GM12878 (cell line): ENCODE measurements at regions not wholly inside any gene's neighbourhood (a gene's known extent, or its start where the extent isn't known, plus 50 kb on each side); places are given as distances from the start of the nearest gene placed in this dataset.

Experiments
- ATAC-seq: fragments of 200-7000 bp; cut with Tn5 transposase; 3 replicates; pipeline ENCODE4 v1.9.1; 2020; ENCODE audit warnings: mild to moderate bottlenecking, moderate library complexity
- BruUV-seq: library from RNA; stranded (reverse); fragments of 400-500 nt; replicated peaks from 2 replicates; lab custom pipeline; 2021; lab: Mats Ljungman, UMichigan
- CTCF ChIA-PET: fragments of 300-600 bp; sonication (Branson Sonifier 250); formaldehyde crosslinking; extraction: SDS; loops from one replicate; lab custom pipeline; 2021; ENCODE audit warnings: inconsistent platforms; lab: Yijun Ruan, JAX
- POLR2A ChIA-PET: fragments of 350-600 bp; formaldehyde crosslinking; extraction: SDS; loops from one replicate; lab custom pipeline; 2021; ENCODE audit warnings: inconsistent platforms; lab: Charles Lee
- RAD21 ChIA-PET: fragments of 300-600 bp; sonication (Branson Sonifier 250); formaldehyde crosslinking; loops from one replicate; lab custom pipeline; 2023; ENCODE audit warnings: antibody characterized with exemption; ENCODE audit not compliant: unreplicated experiment; lab: Charles Lee
- SMC1A ChIA-PET: fragments of 300-600 bp; sonication (Branson Sonifier 250); formaldehyde crosslinking; loops from one replicate; lab custom pipeline; 2023; ENCODE audit not compliant: unreplicated experiment, uncharacterized antibody; lab: Charles Lee
- DNase-seq: peaks from one replicate; pipeline ENCODE4 v3.0.0-alpha.2; 2011; ENCODE audit warnings: low read depth, low spot score
- FAIRE-seq: peaks from 3 replicates; lab custom pipeline; 2011; peaks lifted over from hg19 to GRCh38; lab: Jason Lieb, UNC
- H2AFZ ChIP-seq: 2 replicates; pipeline ENCODE4 v1.6.0; 2011; ENCODE audit warnings: low read depth, low read length, control low read depth; ENCODE audit not compliant: control insufficient read depth
- H3K27ac ChIP-seq: 2 replicates; pipeline ENCODE4 v1.5.1; 2011; ENCODE audit warnings: control low read depth; ENCODE audit not compliant: control insufficient read depth, insufficient read depth
- H3K27me3 ChIP-seq, 2 experiments: replicated peaks in 1 of 2; 2 replicates each; pipeline versions ENCODE4 v1.6.0 to v1.6.1; 2011; ENCODE audit warnings: low read length in 1 of 2; ENCODE audit not compliant: control insufficient read depth in 2 of 2, insufficient read depth in 2 of 2
- H3K36me3 ChIP-seq, 2 experiments: 2 replicates each; pipeline ENCODE4 v1.5.1; 2011; ENCODE audit warnings: low read length in 1 of 2; ENCODE audit not compliant: control insufficient read depth in 2 of 2, insufficient read depth in 2 of 2
- H3K4me1 ChIP-seq: 2 replicates; pipeline ENCODE4 v1.6.1; 2011; ENCODE audit warnings: mild to moderate bottlenecking, low read length, moderate library complexity, mixed read lengths; ENCODE audit not compliant: control insufficient read depth, insufficient read depth
- H3K4me2 ChIP-seq: 2 replicates; pipeline ENCODE4 v1.6.0; 2011; ENCODE audit warnings: control low read depth; ENCODE audit not compliant: control insufficient read depth, insufficient read depth
- H3K4me3 ChIP-seq: fragments of 200-600 bp; sonication (generic); 2 replicates; pipeline ENCODE4 v1.5.1; 2016
- H3K79me2 ChIP-seq: 2 replicates; pipeline ENCODE4 v1.6.0; 2011; ENCODE audit warnings: low read length; ENCODE audit not compliant: control insufficient read depth, insufficient read depth
- H3K9ac ChIP-seq: 2 replicates; pipeline ENCODE4 v1.8.0; 2011; ENCODE audit warnings: low read length, control low read depth, mixed read lengths; ENCODE audit not compliant: control insufficient read depth, insufficient read depth
- H3K9me3 ChIP-seq: replicated peaks from 3 replicates; pipeline ENCODE4 v1.5.1; 2011; ENCODE audit warnings: mild to moderate bottlenecking, low read length; ENCODE audit not compliant: control insufficient read depth, insufficient read depth
- H4K20me1 ChIP-seq: 2 replicates; pipeline ENCODE4 v1.6.0; 2011; ENCODE audit not compliant: control insufficient read depth, insufficient read depth
- BHLHE40 ChIP-seq, 2 experiments: fragments of 450-650 bp in 1 of 2; IDR thresholded peaks; 2 replicates each; pipeline ENCODE4 v1.6.1; 2011 to 2017; ENCODE audit warnings: low read depth in 2 of 2, borderline replicate concordance in 1 of 2, improper control_type of control experiment in 1 of 2, low read length in 1 of 2, mild to moderate bottlenecking in 1 of 2
- BMI1 ChIP-seq: fragments of 450-650 bp; IDR thresholded peaks from 2 replicates; pipeline ENCODE4 v1.6.1; 2016; ENCODE audit warnings: mild to moderate bottlenecking, moderate library complexity, borderline replicate concordance
- CBX3 ChIP-seq: fragments of 200-600 bp; sonication (generic); IDR thresholded peaks from 2 replicates; pipeline ENCODE4 v1.6.1; 2016; ENCODE audit warnings: low read depth, borderline replicate concordance
- EP300 ChIP-seq, 2 experiments: fragments of 150-350 bp in 1 of 2; IDR thresholded peaks; 2 replicates each; pipeline ENCODE4 v1.6.1; 2011 to 2012; ENCODE audit warnings: low read depth in 2 of 2, low read length in 2 of 2, borderline replicate concordance in 1 of 2, improper control_type of control experiment in 1 of 2, inconsistent platforms in 1 of 2; ENCODE audit not compliant: control insufficient read depth in 1 of 2
- ESRRA ChIP-seq: IDR thresholded peaks from 2 replicates; pipeline ENCODE4 v1.6.1; 2012; ENCODE audit warnings: mild to moderate bottlenecking, low read length, improper control_type of control experiment
- GATAD2B ChIP-seq: fragments of 450-650 bp; conservative IDR thresholded peaks from 2 replicates; pipeline ENCODE4 v1.6.1; 2017; ENCODE audit warnings: low read depth, mild to moderate bottlenecking, moderate library complexity
- HDAC6 ChIP-seq: fragments of 200-600 bp; sonication (generic); IDR thresholded peaks from one replicate; pipeline ENCODE4 v1.8.0; 2017; ENCODE audit warnings: antibody characterized with exemption; ENCODE audit not compliant: unreplicated experiment
- IRF4 ChIP-seq: IDR thresholded peaks from 2 replicates; pipeline ENCODE4 v1.6.1; 2011; ENCODE audit warnings: low read depth, low read length
- NFYA ChIP-seq: IDR thresholded peaks from 2 replicates; pipeline ENCODE4 v1.6.1; 2011; ENCODE audit warnings: low read depth, mild to moderate bottlenecking, low read length, improper control_type of control experiment, borderline replicate concordance
- PAX5 ChIP-seq: IDR thresholded peaks from 2 replicates; pipeline ENCODE4 v1.6.1; 2011; ENCODE audit warnings: low read depth, low read length, borderline replicate concordance
- POLR2AphosphoS5 ChIP-seq: IDR thresholded peaks from 2 replicates; pipeline ENCODE4 v1.6.1; 2011; ENCODE audit warnings: mild to moderate bottlenecking, low read length, inconsistent platforms
- POU2F2 ChIP-seq: IDR thresholded peaks from 3 replicates; pipeline ENCODE4 v1.6.1; 2011; ENCODE audit warnings: low read depth, mild to moderate bottlenecking, low read length, borderline replicate concordance
- SREBF1 ChIP-seq: IDR thresholded peaks from 2 replicates; pipeline ENCODE4 v1.6.1; 2012; ENCODE audit warnings: mild to moderate bottlenecking, low read length
- STAT3 ChIP-seq: IDR thresholded peaks from 2 replicates; pipeline ENCODE4 v1.6.1; 2011; ENCODE audit warnings: low read depth, low read length, improper control_type of control experiment
- TARDBP ChIP-seq: IDR thresholded peaks from 2 replicates; pipeline ENCODE4 v1.6.1; 2016; ENCODE audit warnings: borderline replicate concordance
- TCF12 ChIP-seq: IDR thresholded peaks from 2 replicates; pipeline ENCODE4 v1.6.1; 2011; ENCODE audit warnings: low read depth, mild to moderate bottlenecking, low read length
- TCF7 ChIP-seq: IDR thresholded peaks from 2 replicates; pipeline ENCODE4 v1.6.1; 2014; ENCODE audit warnings: antibody characterized with exemption, borderline replicate concordance
- ZNF622 ChIP-seq: fragments of 450-650 bp; IDR thresholded peaks from 2 replicates; pipeline ENCODE4 v1.6.1; 2017; ENCODE audit warnings: mild to moderate bottlenecking, inconsistent platforms
- WGBS: methylation state at CpG from one replicate; pipeline ENCODE4 v1.1.6; 2016; ENCODE audit warnings: low lambda C conversion rate; ENCODE audit not compliant: insufficient replicate concordance, insufficient coverage; ENCODE audit errors: missing lambda C conversion rate; 5-methylcytosine and 5-hydroxymethylcytosine counted together
- in situ Hi-C: fragments of 300-500 bp; cut with MboI; formaldehyde crosslinking; loops from 9 replicates; pipeline ENCODE4 v1.14.3; 2018; ENCODE audit warnings: mixed read lengths
- intact Hi-C: fragments of 100-400 bp; cut with micrococcal nuclease; formaldehyde crosslinking; loops from one replicate; pipeline ENCODE4 v1.14.2; 2022; ENCODE audit not compliant: unreplicated experiment
- TF ChIP-seq, protein P1 (sequence below): IDR thresholded peaks from 2 replicates; pipeline ENCODE4 v1.6.1; 2011; ENCODE audit warnings: low read depth, mild to moderate bottlenecking, low read length, moderate library complexity, borderline replicate concordance; ENCODE audit errors: extremely low read depth
- TF ChIP-seq, protein P2 (sequence below): IDR thresholded peaks from 2 replicates; pipeline ENCODE4 v1.6.1; 2012; ENCODE audit warnings: low read depth, low read length, improper control_type of control experiment

DNA sequence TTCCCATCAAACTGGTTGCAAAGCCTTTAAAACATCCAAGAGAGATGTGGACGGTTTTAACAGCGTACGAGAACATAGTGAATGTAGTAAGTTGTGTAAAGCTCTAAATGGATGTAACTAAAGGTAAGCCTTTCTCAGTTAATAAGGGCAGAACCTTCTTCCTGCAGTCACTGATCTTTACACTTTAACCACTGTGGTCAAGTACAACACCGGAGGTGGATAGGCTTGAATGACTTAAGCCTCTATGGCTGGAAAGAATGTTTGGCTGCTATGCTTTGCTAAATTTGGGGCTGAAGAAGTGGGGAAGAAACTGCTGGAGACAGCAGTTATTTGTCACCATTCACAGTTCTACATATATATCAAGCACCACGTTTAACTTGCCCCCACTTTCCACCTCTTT is 285.1 kb upstream of the FMR1 start:
- Histone ChIP-seq H3K4me3 (no peak overlapping the region), H4K20me1 (no peaks in the 10 kb centered on the region), H3K4me2 (no peak overlapping the region), H3K9ac (no peak overlapping the region), H2AFZ (no peak overlapping the region), H3K27ac (no peak overlapping the region), H3K9me3 (no peaks in the 10 kb centered on the region), H3K36me3 (no peaks in the 10 kb centered on the region), H3K4me1 (no peaks in the 10 kb centered on the region), H3K27me3 (no peaks in the 10 kb centered on the region), H3K79me2 (no peaks in the 10 kb centered on the region)
- POLR2A ChIA-PET, result no interaction called here
- TF ChIP-seq POLR2AphosphoS5 (no peak), POU2F2 (no peak), CBX3 (no peak), EP300 (IDR thresholded peaks at IDR 0.05; ENCODE audit: borderline replicate concordance in 1 of 2, control insufficient read depth in 1 of 2, low read depth in 2 of 2, low read length in 2 of 2) (no peak), HDAC6 (no peak)
- FAIRE-seq, result no peak
- no TSS peak for BruUV-seq
- intact Hi-C loops, result no loop called here
- WGBS, result 31% methylated on average over 5 of the region's 5 CpGs
- SMC1A ChIA-PET, result no interaction called here
- CTCF ChIA-PET, result no interaction called here
- RAD21 ChIA-PET, result no interaction called here
- DNase-seq, result no peak
- no peak for ATAC-seq
- in situ Hi-C loops, result no loop called here

DNA sequence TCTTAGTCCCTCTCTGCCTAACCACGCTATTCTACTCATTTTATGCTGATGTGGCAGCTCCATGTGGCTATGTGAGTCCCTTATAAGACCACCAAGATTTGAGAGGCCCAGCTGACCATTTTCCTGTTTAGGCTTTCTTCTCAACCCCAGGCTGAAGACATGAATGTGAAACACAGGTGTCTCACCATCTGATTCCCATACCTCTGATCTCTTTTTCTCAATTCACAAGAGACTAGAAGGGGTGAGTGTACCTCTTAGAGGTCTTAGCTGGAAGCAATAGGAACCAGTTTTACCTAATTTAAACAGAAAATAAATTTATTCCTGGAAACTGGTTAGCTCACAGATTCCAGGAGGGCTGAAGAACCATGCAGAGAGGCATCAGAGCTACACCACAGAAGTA is 276.5 kb upstream of the FMR1 start:
- in situ Hi-C loops (no loop called here), intact Hi-C loops (no loop called here)
- Histone ChIP-seq H3K4me3 (no peak overlapping the region), H3K36me3 (no peaks in the 10 kb centered on the region), H4K20me1 (no peaks in the 10 kb centered on the region), H3K4me1 (no peaks in the 10 kb centered on the region), H3K4me2 (no peak overlapping the region), H3K9ac (no peak overlapping the region), H3K27ac (no peak overlapping the region), H3K9me3 (no peaks in the 10 kb centered on the region), H2AFZ (no peak overlapping the region), H3K27me3 (no peaks in the 10 kb centered on the region), H3K79me2 (no peaks in the 10 kb centered on the region)
- CTCF ChIA-PET, result interaction anchor here (0.6 kb wide), 1 partner anchor 281 kb away, joined by 3 read pairs; no protein-coding TSS in a partner anchor
- FAIRE-seq (no peak), DNase-seq (no peak), ATAC-seq (no peak)
- POLR2A ChIA-PET, result no interaction called here
- SMC1A ChIA-PET, result no interaction called here
- 0% methylated on average over 1 of the region's 1 CpG for WGBS
- RAD21 ChIA-PET, result no interaction called here
- BruUV-seq, result no TSS peak
- no peak for TF ChIP-seq NFYA
- TF ChIP-seq TCF7, result no peak
- no peak for TF ChIP-seq BHLHE40 (IDR thresholded peaks at IDR 0.05; ENCODE audit: borderline replicate concordance in 1 of 2, low read depth in 2 of 2, low read length in 1 of 2)
- no peak for TF ChIP-seq GATAD2B
- no peak for TF ChIP-seq IRF4
- no peak for TF ChIP-seq TCF12
- no peak for TF ChIP-seq ZNF622
- no peak for TF ChIP-seq PAX5
- TF ChIP-seq STAT3, result no peak
- TF ChIP-seq SREBF1, result no peak
- TF ChIP-seq, protein P1, sequence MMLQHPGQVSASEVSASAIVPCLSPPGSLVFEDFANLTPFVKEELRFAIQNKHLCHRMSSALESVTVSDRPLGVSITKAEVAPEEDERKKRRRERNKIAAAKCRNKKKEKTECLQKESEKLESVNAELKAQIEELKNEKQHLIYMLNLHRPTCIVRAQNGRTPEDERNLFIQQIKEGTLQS, result no peak
- no peak for TF ChIP-seq ESRRA
- TF ChIP-seq BMI1, result no peak
- no peak for TF ChIP-seq TARDBP
- TF ChIP-seq, protein P2, sequence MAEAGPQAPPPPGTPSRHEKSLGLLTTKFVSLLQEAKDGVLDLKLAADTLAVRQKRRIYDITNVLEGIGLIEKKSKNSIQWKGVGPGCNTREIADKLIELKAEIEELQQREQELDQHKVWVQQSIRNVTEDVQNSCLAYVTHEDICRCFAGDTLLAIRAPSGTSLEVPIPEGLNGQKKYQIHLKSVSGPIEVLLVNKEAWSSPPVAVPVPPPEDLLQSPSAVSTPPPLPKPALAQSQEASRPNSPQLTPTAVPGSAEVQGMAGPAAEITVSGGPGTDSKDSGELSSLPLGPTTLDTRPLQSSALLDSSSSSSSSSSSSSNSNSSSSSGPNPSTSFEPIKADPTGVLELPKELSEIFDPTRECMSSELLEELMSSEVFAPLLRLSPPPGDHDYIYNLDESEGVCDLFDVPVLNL, result no peak
